ENCODE measurements at regions not wholly inside any gene's neighbourhood (a gene's known extent, or its start where the extent isn't known, plus 50 kb on each side); places are given as distances from the start of the nearest gene placed in this dataset.

GRCh38 chr21:19392390-19392789 is 988.8 kb upstream of the TMPRSS15 start:
- intact Hi-C loops (cut with DNase I), result no loop called here
- Histone ChIP-seq H3K27ac (no peak overlapping the region), H3K36me3 (no peaks in the 10 kb centered on the region), H3K4me3 (no peak overlapping the region), H3K4me1 (no peaks in the 10 kb centered on the region), H3K27me3 (no peaks in the 10 kb centered on the region), H3K9me3 (no peaks in the 10 kb centered on the region)
- ATAC-seq, result no peak
- no peak for DNase-seq
- no peak for TF ChIP-seq CTCF (IDR thresholded peaks at IDR 0.05)

GRCh38 chr21:19400223-19400770 is 996.7 kb upstream of the TMPRSS15 start:
- Histone ChIP-seq H3K27ac (no peak overlapping the region), H3K9me3 (no peaks in the 10 kb centered on the region), H3K4me1 (no peaks in the 10 kb centered on the region), H3K36me3 (no peaks in the 10 kb centered on the region), H3K27me3 (no peaks in the 10 kb centered on the region), H3K4me3 (no peak overlapping the region)
- intact Hi-C loops (cut with DNase I), result no loop called here
- no peak for ATAC-seq
- no peak for TF ChIP-seq CTCF (IDR thresholded peaks at IDR 0.05)
- no peak for DNase-seq

- H3K27ac ChIP-seq, result no peak overlapping the region
- H3K9me3 ChIP-seq, result no peaks in the 10 kb centered on the region
- no peak overlapping the region for H3K4me3 ChIP-seq
- no peaks in the 10 kb centered on the region for H3K36me3 ChIP-seq
- TF ChIP-seq CTCF (IDR thresholded peaks at IDR 0.05), result no peak
- DNase-seq, result no peak
- H3K4me1 ChIP-seq, result no peaks in the 10 kb centered on the region
- H3K27me3 ChIP-seq, result no peaks in the 10 kb centered on the region
- ATAC-seq, result no peak
- intact Hi-C loops (cut with DNase I), result no loop called here
These were observed 999.3 kb upstream of the TMPRSS15 start for GRCh38 chr21:19402870-19403269.

GRCh38 chr21:19405326-19405725 is 1001.7 kb upstream of the TMPRSS15 start:
- Histone ChIP-seq H3K27me3 (no peaks in the 10 kb centered on the region), H3K9me3 (no peaks in the 10 kb centered on the region), H3K36me3 (no peaks in the 10 kb centered on the region), H3K27ac (no peak overlapping the region), H3K4me3 (no peak overlapping the region), H3K4me1 (no peaks in the 10 kb centered on the region)
- no peak for TF ChIP-seq CTCF (IDR thresholded peaks at IDR 0.05)
- ATAC-seq (no peak), DNase-seq (no peak)
- intact Hi-C loops (cut with DNase I), result no loop called here

- DNase-seq (no peak), ATAC-seq (no peak)
- intact Hi-C loops (cut with DNase I), result no loop called here
- Histone ChIP-seq H3K27me3 (no peaks in the 10 kb centered on the region), H3K27ac (no peak overlapping the region), H3K4me3 (no peak overlapping the region), H3K9me3 (peaks cover 0 to 26% of the 10 kb centered on the region in 2 donors), H3K36me3 (no peaks in the 10 kb centered on the region), H3K4me1 (no peaks in the 10 kb centered on the region)
- TF ChIP-seq CTCF (IDR thresholded peaks at IDR 0.05), result no peak
These were observed 1017.0 kb upstream of the TMPRSS15 start for GRCh38 chr21:19420565-19420964.

Measured in left lung (tissue), 4 donors.